SK-N-MC (cell line): ENCODE measurements at regions not wholly inside any gene's neighbourhood (a gene's known extent, or its start where the extent isn't known, plus 50 kb on each side); places are given as distances from the start of the nearest gene placed in this dataset.

Experiments
- EZH2 ChIP-seq: fragments of 200-600 bp; sonication (generic); IDR thresholded peaks from one replicate; pipeline ENCODE4 v1.6.1; 2017; ENCODE audit warnings: antibody characterized with exemption
- POLR2AphosphoS5 ChIP-seq: IDR thresholded peaks from 2 replicates; pipeline ENCODE4 v1.6.1; 2012; ENCODE audit warnings: mild to moderate bottlenecking, low read depth, low read length, borderline replicate concordance

GRCh38 chr3:163773136-163773535 is 1305.2 kb downstream of the SI start:
- no peak for TF ChIP-seq EZH2
- TF ChIP-seq POLR2AphosphoS5 = no peak
